ENCODE measurements at regions not wholly inside any gene's neighbourhood (a gene's known extent, or its start where the extent isn't known, plus 50 kb on each side); places are given as distances from the start of the nearest gene placed in this dataset.
A peak's percentile ranks its signal among the peaks of the same experiment; 100 is the strongest.

GRCh38 chr13:50575138-50575537 lies 268.4 kb downstream of the DLEU7 start:
- DNase-seq (no peak), ATAC-seq (peak; percentile 22)
- intact Hi-C loops (cut with DNase I, micrococcal nuclease): no loop called here

- peak; percentile 99 for ATAC-seq
- intact Hi-C loops (cut with DNase I, micrococcal nuclease): no loop called here
- DNase-seq: peak; percentile 66 to 68
Observed at GRCh38 chr13:50576156-50576555, 267.3 kb downstream of the DLEU7 start.

- intact Hi-C loops (cut with DNase I, micrococcal nuclease): no loop called here
- no peak for DNase-seq
- ATAC-seq: no peak
Observed at GRCh38 chr13:50577806-50578205, 265.7 kb downstream of the DLEU7 start.

- ATAC-seq (no peak), DNase-seq (no peak)
- intact Hi-C loops (cut with DNase I, micrococcal nuclease): no loop called here
Observed at GRCh38 chr13:50580684-50581305, 262.7 kb downstream of the DLEU7 start.

- ATAC-seq (no peak), DNase-seq (no peak)
- intact Hi-C loops (cut with DNase I, micrococcal nuclease): no loop called here
Observed at GRCh38 chr13:50581586-50582196, 261.8 kb downstream of the DLEU7 start.

- ATAC-seq (no peak), DNase-seq (no peak)
- intact Hi-C loops (cut with DNase I, micrococcal nuclease): no loop called here
Observed at GRCh38 chr13:50584856-50585580, 258.5 kb downstream of the DLEU7 start.

GRCh38 chr13:50585674-50586413 lies 257.6 kb downstream of the DLEU7 start:
- ATAC-seq: no peak
- no peak for DNase-seq
- intact Hi-C loops (cut with DNase I, micrococcal nuclease): no loop called here

- ATAC-seq: no peak
- intact Hi-C loops (cut with DNase I, micrococcal nuclease): no loop called here
- DNase-seq: no peak
Observed at GRCh38 chr13:50586414-50587083, 256.9 kb downstream of the DLEU7 start.

- ATAC-seq: no peak
- intact Hi-C loops (cut with DNase I, micrococcal nuclease): no loop called here
- DNase-seq: no peak
Observed at GRCh38 chr13:50587115-50587514, 256.4 kb downstream of the DLEU7 start.

GRCh38 chr13:50587645-50588373 lies 255.7 kb downstream of the DLEU7 start:
- ATAC-seq (no peak), DNase-seq (no peak)
- intact Hi-C loops (cut with DNase I, micrococcal nuclease): no loop called here

GRCh38 chr13:50588491-50589130 lies 254.9 kb downstream of the DLEU7 start:
- intact Hi-C loops (cut with DNase I, micrococcal nuclease): no loop called here
- ATAC-seq (no peak), DNase-seq (no peak)

GRCh38 chr13:50589139-50589538 lies 254.4 kb downstream of the DLEU7 start:
- ATAC-seq (no peak), DNase-seq (no peak)
- intact Hi-C loops (cut with DNase I, micrococcal nuclease): no loop called here

- ATAC-seq: no peak
Observed at GRCh38 chr13:50589651-50590054, 253.8 kb downstream of the DLEU7 start.

GRCh38 chr13:50592412-50593155 lies 250.9 kb downstream of the DLEU7 start:
- ATAC-seq: no peak
- intact Hi-C loops (cut with DNase I, micrococcal nuclease): no loop called here

More at GRCh38 chr13:50589651-50590054, 253.8 kb downstream of the DLEU7 start:
- intact Hi-C loops (cut with DNase I, micrococcal nuclease): no loop called here
- no peak for DNase-seq

GRCh38 chr13:50593207-50593606 lies 250.3 kb downstream of the DLEU7 start:
- intact Hi-C loops (cut with DNase I, micrococcal nuclease): no loop called here

More at GRCh38 chr13:50592412-50593155, 250.9 kb downstream of the DLEU7 start:
- DNase-seq: no peak

GRCh38 chr13:50594276-50595051 lies 249.0 kb downstream of the DLEU7 start:
- intact Hi-C loops (cut with DNase I, micrococcal nuclease): no loop called here
- DNase-seq: peak in 1 of 2 donors; percentile 29
- ATAC-seq: no peak

More at GRCh38 chr13:50593207-50593606, 250.3 kb downstream of the DLEU7 start:
- DNase-seq (no peak), ATAC-seq (no peak)

Measured in left colon (tissue), 2 donors.